HCT116 (cell line): ENCODE measurements at regions not wholly inside any gene's neighbourhood (a gene's known extent, or its start where the extent isn't known, plus 50 kb on each side); places are given as distances from the start of the nearest gene placed in this dataset.

Source experiments
- ATAC-seq: fragments of 200-7000 bp; cut with Tn5 transposase; 2 replicates; pipeline ENCODE4 v1.9.1; 2020; ENCODE audit warnings: mild to moderate bottlenecking, moderate library complexity
- BruUV-seq: library from RNA; stranded (reverse); fragments of 400-500 nt; replicated peaks from 2 replicates; lab custom pipeline; 2021; lab: Mats Ljungman, UMichigan
- CTCF ChIA-PET: fragments of 300-600 bp; sonication (Branson Sonifier 250); formaldehyde crosslinking; loops from one replicate; lab custom pipeline; 2021; ENCODE audit warnings: antibody characterized with exemption; lab: Charles Lee
- POLR2A ChIA-PET: fragments of 300-600, 350-600 bp; sonication (Branson Sonifier 250); formaldehyde crosslinking; loops from one replicate; lab custom pipeline; 2021; ENCODE audit warnings: antibody characterized with exemption; lab: Charles Lee
- RAD21 ChIA-PET, 2 experiments: fragments of 300-600 bp; sonication (Branson Sonifier 250); formaldehyde crosslinking; loops; one replicate each; lab custom pipeline; 2023; ENCODE audit warnings: low total read pairs in 2 of 2; ENCODE audit not compliant: uncharacterized antibody in 2 of 2, unreplicated experiment in 2 of 2, low non-redundant PET in 1 of 2; lab: Charles Lee
- DNase-seq: peaks from one replicate; pipeline ENCODE4 v3.0.0-alpha.2; 2010; ENCODE audit warnings: low read depth, low spot score
- H2AFZ ChIP-seq: fragments of 200-600 bp; shearing (Covaris generic), sonication (generic); 2 replicates; pipeline ENCODE4 v1.6.1; 2017; ENCODE audit warnings: low read depth, mixed run types, mixed read lengths, antibody characterized with exemption, low read length; ENCODE audit not compliant: poor library complexity, severe bottlenecking
- H3K27ac ChIP-seq: 2 replicates; pipeline ENCODE4 v1.5.1; 2012; ENCODE audit warnings: low read depth, low read length
- H3K27me3 ChIP-seq: fragments of 200-600 bp; sonication (generic); 2 replicates; pipeline ENCODE4 v1.6.1; 2016; ENCODE audit warnings: mixed run types, low read length, mixed read lengths; ENCODE audit not compliant: insufficient read depth
- H3K36me3 ChIP-seq, 2 experiments: fragments of 200-500 bp in 1 of 2; fragments of 200-600 bp in 1 of 2; sonication (Bioruptor generic) in 1 of 2; sonication (generic) in 1 of 2; 2 replicates each; pipeline versions ENCODE4 v1.5.1 to v1.6.1; 2014 to 2016; ENCODE audit warnings: low read length in 2 of 2, inconsistent platforms in 1 of 2, mixed read lengths in 1 of 2, mixed run types in 1 of 2; ENCODE audit not compliant: insufficient read depth in 2 of 2, control insufficient read depth in 1 of 2
- H3K4me1 ChIP-seq, 2 experiments: fragments of 200-600 bp in 1 of 2; sonication (generic) in 1 of 2; 2 replicates each; pipeline versions ENCODE4 v1.5.1 to v1.6.1; 2012 to 2017; ENCODE audit warnings: low read length in 2 of 2, inconsistent platforms in 1 of 2, mild to moderate bottlenecking in 1 of 2, mixed read lengths in 1 of 2, mixed run types in 1 of 2, moderate library complexity in 1 of 2; ENCODE audit not compliant: insufficient read depth in 2 of 2, control insufficient read depth in 1 of 2
- H3K4me2 ChIP-seq: fragments of 200-600 bp; sonication (generic); 2 replicates; pipeline ENCODE4 v1.6.1; 2017; ENCODE audit warnings: mixed run types, low read length, mixed read lengths
- H3K4me3 ChIP-seq, 2 experiments: fragments of 200-600 bp in 1 of 2; sonication (generic) in 1 of 2; replicated peaks in 1 of 2; 2 replicates each; pipeline ENCODE4 v1.5.1; 2011 to 2016; ENCODE audit warnings: low read length in 2 of 2, control low read depth in 1 of 2, low read depth in 1 of 2, mild to moderate bottlenecking in 1 of 2, mixed read lengths in 1 of 2, mixed run types in 1 of 2
- H3K79me2 ChIP-seq: fragments of 200-600 bp; sonication (generic); 2 replicates; pipeline ENCODE4 v1.6.1; 2017; ENCODE audit warnings: mild to moderate bottlenecking, mixed run types, low read length, moderate library complexity, mixed read lengths; ENCODE audit not compliant: insufficient read depth
- H3K9ac ChIP-seq: fragments of 200-600 bp; sonication (generic); 2 replicates; pipeline ENCODE4 v1.6.1; 2016; ENCODE audit warnings: low read length, mixed read lengths
- H3K9me2 ChIP-seq: fragments of 200-600 bp; sonication (generic), shearing (Covaris generic); 2 replicates; pipeline ENCODE4 v1.6.1; 2017; ENCODE audit warnings: mixed run types, mild to moderate bottlenecking, moderate library complexity; ENCODE audit not compliant: insufficient read depth
- H3K9me3 ChIP-seq, 2 experiments: fragments of 200-500 bp in 1 of 2; fragments of 200-600 bp in 1 of 2; sonication (Bioruptor generic) in 1 of 2; sonication (generic) in 1 of 2; 2 replicates each; pipeline ENCODE4 v1.6.1; 2014 to 2017; ENCODE audit warnings: low read length in 2 of 2, mixed read lengths in 2 of 2, inconsistent platforms in 1 of 2, low read depth in 1 of 2, mild to moderate bottlenecking in 1 of 2, mixed run types in 1 of 2, moderate library complexity in 1 of 2; ENCODE audit not compliant: control insufficient read depth in 1 of 2, insufficient read depth in 1 of 2
- H4K20me1 ChIP-seq: fragments of 200-600 bp; sonication (generic), shearing (Covaris generic); 2 replicates; pipeline ENCODE4 v1.6.1; 2017; ENCODE audit warnings: mixed run types, mild to moderate bottlenecking, moderate library complexity; ENCODE audit not compliant: insufficient read depth
- CEBPB ChIP-seq: IDR thresholded peaks from 2 replicates; pipeline ENCODE4 v1.6.1; 2012; ENCODE audit warnings: low read depth
- ELF1 ChIP-seq: IDR thresholded peaks from 2 replicates; pipeline ENCODE4 v1.6.1; 2012; ENCODE audit warnings: low read depth, borderline replicate concordance
- EZH2phosphoT487 ChIP-seq: fragments of 200-600 bp; IDR thresholded peaks from 2 replicates; pipeline ENCODE4 v1.6.1; 2018; ENCODE audit warnings: antibody characterized with exemption, borderline replicate concordance
- JUND ChIP-seq: IDR thresholded peaks from 2 replicates; pipeline ENCODE4 v1.6.1; 2012
- POLR2AphosphoS5 ChIP-seq: IDR thresholded peaks from 2 replicates; pipeline ENCODE4 v1.6.1; 2011; ENCODE audit warnings: mild to moderate bottlenecking, low read depth, low read length, moderate library complexity
- SIN3A ChIP-seq: IDR thresholded peaks from 2 replicates; pipeline ENCODE4 v1.6.1; 2012; ENCODE audit warnings: low read depth
- YY1 ChIP-seq: IDR thresholded peaks from 2 replicates; pipeline ENCODE4 v1.6.1; 2011; ENCODE audit warnings: low read length, low read depth, moderate library complexity, mild to moderate bottlenecking; ENCODE audit not compliant: insufficient replicate concordance; ENCODE audit errors: extremely low read depth
- ZNF274 ChIP-seq: fragments of 200-500 bp; sonication (Bioruptor generic); IDR thresholded peaks from 2 replicates; pipeline ENCODE4 v1.6.1; 2014; ENCODE audit warnings: mild to moderate bottlenecking, low read depth, low read length, inconsistent platforms
- intact Hi-C: fragments of 100-400 bp; cut with micrococcal nuclease; formaldehyde crosslinking; loops from 2 replicates; pipeline ENCODE4 v1.10.0; 2022
- TF ChIP-seq, protein P1 (sequence below): IDR thresholded peaks from 2 replicates; pipeline ENCODE4 v1.6.1; 2011; ENCODE audit warnings: mild to moderate bottlenecking, low read length, moderate library complexity; ENCODE audit not compliant: insufficient replicate concordance; ENCODE audit errors: extremely low read depth
- TF ChIP-seq, protein P2 (sequence below): IDR thresholded peaks from 2 replicates; pipeline ENCODE4 v1.6.1; 2012

DNA sequence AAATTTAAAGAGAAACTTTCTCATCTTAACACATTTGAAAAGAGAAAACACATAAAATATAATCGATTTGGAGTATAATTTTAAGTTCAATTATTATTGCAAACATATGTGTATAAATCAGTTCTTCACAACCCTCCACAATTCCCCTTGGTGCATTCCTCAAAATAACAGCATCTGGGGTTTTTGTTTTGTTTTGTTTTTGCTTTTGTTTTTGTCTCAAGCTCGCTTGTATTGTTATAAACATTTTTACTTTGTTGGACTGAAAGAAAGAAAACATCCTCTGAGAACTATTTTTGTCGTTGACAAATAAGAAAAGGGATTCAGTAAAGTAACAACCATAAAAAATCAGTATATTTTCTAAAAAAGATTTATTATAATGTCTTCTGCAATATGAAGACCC, 60.2 kb upstream of the HIVEP1 start:
- H3K27me3 ChIP-seq = no peaks in the 10 kb centered on the region
- no peak overlapping the region for H3K9ac ChIP-seq
- ChIA-PET POLR2A (no interaction called here), CTCF (no interaction called here), RAD21 (no interaction called here)
- no peaks in the 10 kb centered on the region for H3K4me1 ChIP-seq
- ATAC-seq (no peak), DNase-seq (no peak)
- no TSS peak for BruUV-seq
- no peak for TF ChIP-seq SIN3A
- TF ChIP-seq EZH2phosphoT487 = no peak
- TF ChIP-seq ELF1 = no peak
- no peak for TF ChIP-seq CEBPB
- TF ChIP-seq, protein P1, sequence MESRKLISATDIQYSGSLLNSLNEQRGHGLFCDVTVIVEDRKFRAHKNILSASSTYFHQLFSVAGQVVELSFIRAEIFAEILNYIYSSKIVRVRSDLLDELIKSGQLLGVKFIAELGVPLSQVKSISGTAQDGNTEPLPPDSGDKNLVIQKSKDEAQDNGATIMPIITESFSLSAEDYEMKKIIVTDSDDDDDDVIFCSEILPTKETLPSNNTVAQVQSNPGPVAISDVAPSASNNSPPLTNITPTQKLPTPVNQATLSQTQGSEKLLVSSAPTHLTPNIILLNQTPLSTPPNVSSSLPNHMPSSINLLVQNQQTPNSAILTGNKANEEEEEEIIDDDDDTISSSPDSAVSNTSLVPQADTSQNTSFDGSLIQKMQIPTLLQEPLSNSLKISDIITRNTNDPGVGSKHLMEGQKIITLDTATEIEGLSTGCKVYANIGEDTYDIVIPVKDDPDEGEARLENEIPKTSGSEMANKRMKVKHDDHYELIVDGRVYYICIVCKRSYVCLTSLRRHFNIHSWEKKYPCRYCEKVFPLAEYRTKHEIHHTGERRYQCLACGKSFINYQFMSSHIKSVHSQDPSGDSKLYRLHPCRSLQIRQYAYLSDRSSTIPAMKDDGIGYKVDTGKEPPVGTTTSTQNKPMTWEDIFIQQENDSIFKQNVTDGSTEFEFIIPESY = no peak
- TF ChIP-seq JUND = no peak
- TF ChIP-seq, protein P2, sequence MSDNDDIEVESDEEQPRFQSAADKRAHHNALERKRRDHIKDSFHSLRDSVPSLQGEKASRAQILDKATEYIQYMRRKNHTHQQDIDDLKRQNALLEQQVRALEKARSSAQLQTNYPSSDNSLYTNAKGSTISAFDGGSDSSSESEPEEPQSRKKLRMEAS = no peak
- no peak for TF ChIP-seq ZNF274
- no peak for TF ChIP-seq YY1
- no peak for TF ChIP-seq POLR2AphosphoS5
- H3K4me2 ChIP-seq = no peak overlapping the region
- H3K36me3 ChIP-seq = no peaks in the 10 kb centered on the region
- intact Hi-C loops = no loop called here
- H3K27ac ChIP-seq = no peak overlapping the region
- no peak overlapping the region for H2AFZ ChIP-seq
- H3K4me3 ChIP-seq = no peak overlapping the region
- H3K9me2 ChIP-seq = 0 out of 2 replicates have a peak, but pooled peaks cover 4% of the 10 kb centered on the region
- H3K79me2 ChIP-seq = no peaks in the 10 kb centered on the region
- H4K20me1 ChIP-seq = no peaks in the 10 kb centered on the region
- no peaks in the 10 kb centered on the region for H3K9me3 ChIP-seq
